NCI-H2196 treated with DMSO at 0.1 percent for 48 hours (cell line): ENCODE measurements at regions not wholly inside any gene's neighbourhood (a gene's known extent, or its start where the extent isn't known, plus 50 kb on each side); places are given as distances from the start of the nearest gene placed in this dataset.

Experiments used
- DNase-seq: peaks from one replicate; lab custom pipeline; 2025; ENCODE audit not compliant: unreplicated experiment; lab: John Stamatoyannopoulos, UW

DNA sequence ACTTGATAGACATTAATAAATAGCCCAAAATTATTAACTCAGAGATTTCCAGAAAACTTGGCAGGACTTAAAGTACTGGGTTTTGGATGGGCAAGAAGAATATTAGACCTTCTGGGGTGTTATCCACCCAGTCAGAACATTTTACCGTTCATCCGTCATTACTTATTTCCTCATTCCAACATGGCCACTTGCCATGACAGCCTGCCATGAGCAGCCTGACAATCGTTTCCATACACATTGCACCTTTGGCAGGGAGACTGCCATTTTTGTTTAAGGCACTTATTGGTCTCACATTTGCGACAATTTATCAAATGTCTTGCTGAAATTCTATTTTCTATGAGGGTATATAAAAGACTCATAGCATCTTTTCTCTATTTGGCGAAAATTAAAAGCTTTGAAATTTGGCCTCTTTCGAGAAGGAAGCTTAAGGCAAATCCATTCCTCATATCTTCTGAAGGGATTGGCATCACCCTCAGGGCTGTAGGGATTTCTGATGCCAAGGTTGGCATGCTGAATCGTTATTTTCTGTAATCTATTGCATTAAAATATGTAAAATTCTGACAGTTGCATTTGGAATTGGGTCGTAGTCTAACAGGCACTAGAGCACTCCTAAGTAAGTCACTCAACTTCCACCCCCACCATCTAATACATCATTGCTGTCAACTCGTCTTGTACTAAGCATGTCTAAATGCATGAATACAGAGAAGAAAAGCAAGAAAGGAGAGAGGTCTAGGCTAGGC lies 406.3 kb upstream of the PIK3C3 start:
- DNase-seq = no peak

DNA sequence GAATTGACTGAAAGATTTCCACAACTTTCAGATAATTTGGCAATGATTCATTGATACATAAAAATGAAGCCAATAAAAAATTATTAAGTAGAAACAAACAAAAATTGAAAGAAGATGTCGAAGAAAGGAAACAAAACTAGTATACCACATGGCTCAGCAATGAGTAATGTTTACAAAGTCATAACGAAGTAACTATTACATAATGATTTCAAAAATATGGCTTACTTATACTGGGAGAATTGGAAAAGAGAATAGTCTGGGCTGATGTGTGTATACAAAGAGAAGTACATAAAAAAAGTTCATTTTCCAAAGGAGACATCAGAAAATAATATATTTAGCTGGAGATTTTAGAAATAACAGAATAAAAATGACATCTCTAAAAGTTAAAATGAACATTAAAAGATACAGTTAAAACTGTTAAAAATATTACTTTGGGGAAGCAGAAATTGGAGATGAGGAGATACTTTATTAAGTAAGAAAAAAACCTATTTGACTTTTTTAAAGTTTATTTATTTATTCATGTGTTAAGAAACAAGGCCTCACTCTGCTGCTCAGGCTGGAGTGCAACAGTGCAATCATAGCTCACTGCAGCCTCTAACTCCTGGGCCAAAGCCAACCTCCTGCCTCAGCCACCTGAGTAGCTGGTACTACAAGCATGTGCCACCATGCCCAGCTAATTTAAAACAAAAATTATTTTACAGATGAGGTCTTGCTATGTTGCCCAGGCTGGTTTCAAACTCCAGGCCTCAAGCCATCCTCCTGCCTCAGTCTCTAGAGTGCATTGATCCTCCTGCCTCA lies 409.7 kb upstream of the PIK3C3 start:
- DNase-seq = no peak

DNA sequence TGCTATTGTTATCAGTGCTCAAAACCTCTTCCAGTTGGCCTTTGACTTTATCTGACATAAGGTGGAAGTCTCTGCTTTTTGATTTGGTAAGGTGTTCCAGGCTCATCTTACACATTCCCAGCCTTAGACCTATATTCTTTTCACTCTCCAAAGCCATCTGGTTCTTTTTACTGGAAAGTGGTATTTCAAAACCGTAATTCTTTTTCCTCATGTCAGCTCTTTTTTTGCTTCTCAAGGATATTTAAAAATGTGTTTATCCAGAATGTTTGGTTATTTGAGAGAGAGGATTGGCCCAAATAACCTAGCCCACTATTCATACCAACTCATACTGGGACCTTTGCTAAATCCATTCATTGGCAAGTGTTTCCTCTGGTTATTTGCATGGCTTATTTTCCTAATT lies 411.2 kb upstream of the PIK3C3 start:
- no peak for DNase-seq

DNA sequence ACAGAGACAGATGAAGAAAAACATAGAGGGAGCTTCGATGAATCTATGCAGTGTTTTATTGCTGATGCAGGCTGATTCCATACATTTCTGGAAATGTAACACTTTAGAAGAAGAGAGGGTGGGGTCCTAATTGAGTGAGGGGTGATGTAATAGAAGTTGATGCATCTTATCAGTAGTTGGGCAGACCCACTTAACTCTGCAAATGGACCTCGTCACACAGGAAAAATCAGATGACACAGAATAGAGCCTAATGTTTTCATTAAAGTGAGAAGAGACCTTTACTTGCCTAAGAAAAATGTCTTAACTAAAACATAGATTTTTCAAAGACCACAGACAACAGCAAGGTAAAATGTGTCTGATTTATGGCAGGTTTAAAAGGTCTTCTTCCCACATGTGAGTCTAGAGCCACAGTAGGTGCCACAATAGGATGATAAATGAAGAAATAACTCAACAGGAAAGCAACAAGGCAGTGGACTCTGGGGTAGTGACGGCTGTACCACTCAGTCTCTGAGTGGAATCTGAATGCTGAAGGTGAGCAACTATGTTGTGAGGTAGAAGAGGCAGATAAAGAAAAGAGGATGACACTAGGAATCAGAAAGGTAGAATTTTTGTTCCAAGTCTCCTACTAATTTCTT lies 414.7 kb upstream of the PIK3C3 start:
- DNase-seq = no peak

DNA sequence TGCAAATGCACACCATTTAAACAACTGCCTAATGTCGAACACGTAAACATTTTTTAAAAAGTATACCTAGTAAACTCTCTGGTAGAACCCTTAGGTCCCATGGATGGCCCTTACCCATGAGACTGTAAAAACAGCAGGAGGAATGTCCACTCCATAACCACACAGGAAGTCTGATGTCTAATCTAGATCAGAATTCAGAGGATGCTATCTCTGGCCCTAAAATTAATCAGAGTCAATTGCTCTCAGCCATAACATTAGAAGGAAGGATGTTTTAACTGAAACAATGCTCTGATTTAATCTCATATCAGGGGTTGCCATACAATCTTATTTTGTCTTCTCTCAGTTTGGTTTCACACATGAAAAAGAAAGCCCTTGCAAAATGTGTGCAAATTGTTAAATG lies 416.3 kb upstream of the PIK3C3 start:
- DNase-seq = no peak

DNA sequence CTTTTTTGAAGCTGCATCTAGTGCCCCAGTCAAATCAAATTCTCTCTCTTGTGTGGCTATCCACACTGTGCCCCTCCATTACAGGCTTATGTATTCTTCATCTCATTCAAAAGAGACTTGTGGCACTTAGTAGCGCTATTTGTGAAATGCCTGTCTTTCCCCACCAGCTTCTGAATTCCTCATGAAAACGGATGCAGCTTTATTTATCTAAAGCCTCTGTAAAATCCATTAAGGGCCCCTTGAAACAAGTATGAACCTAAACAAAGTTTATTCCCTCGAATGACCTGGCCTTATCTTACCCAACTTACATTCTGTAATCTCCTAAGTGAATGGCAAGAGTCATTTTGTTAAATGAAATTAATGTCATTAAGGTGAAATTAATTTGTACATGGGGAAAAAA lies 417.4 kb upstream of the PIK3C3 start:
- DNase-seq = no peak

DNA sequence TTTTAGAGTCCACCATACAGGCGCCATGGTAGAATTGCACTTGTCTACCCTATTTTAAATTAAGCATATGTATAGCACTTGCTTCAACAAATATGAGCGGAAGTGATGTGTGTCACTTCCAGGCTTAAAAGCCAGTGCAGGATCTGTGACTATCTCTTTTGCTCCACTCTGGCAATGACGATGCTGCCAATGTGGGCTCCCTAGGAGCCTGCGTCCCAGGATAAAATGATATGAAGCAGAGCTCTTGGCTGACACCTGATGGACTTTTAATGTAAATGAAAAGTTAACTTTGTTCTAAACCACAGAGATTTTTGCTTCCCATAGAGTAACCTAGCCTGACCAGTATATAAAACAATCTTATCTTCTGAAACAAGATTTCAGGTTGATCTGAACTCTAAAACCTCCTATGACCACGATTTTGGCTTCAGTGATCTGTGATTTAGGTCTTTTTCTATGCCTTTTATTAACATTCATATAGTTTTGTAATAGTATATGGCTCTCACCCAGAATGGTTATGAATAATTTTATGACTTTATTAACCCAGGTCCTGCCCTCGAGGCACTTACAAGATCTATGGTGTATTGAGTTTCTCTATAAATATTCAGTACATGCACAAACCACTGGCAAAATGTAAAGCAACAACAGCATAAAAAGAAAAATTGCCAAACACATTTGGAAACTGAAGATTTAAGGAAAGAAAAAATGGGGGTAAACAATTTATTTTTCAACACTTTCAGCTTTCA lies 422.5 kb upstream of the PIK3C3 start:
- DNase-seq = no peak

DNA sequence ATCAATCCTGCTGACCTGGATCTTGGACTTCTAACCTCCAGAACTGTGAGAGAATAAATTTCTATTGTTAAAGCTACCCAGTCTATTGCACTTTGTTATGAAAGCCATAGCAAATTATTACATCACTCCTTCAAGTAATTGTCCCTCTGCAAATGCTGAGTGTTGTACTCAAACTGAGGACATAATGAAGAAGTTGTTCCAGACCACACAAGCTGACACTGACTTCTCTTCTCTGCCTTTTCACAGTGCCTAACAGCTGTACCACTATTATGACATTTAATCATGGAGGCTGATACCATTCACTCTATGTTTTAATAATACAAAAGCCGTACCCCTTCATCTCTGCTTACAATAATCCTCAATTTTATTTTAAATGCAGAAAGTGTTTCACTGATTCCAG lies 424.1 kb upstream of the PIK3C3 start:
- DNase-seq = no peak

DNA sequence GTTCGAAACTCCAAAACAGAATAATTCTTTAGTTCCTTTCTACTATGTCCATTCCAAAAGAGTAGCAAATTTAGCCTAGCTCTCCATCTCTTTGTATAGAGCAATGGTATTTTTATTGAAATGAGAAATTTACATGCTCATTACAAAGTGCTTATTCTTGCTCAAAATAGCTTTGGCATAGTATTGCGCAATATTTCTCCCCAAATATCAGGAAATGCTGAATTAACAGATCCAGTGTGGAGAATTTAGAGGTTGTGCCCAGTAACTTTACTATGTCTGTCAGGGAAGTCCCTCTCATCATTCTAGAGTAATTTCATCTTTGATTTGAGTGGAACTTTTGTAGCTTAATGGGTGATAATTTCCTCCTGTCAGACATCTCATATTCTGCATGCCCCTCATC lies 425.9 kb upstream of the PIK3C3 start:
- DNase-seq = no peak

DNA sequence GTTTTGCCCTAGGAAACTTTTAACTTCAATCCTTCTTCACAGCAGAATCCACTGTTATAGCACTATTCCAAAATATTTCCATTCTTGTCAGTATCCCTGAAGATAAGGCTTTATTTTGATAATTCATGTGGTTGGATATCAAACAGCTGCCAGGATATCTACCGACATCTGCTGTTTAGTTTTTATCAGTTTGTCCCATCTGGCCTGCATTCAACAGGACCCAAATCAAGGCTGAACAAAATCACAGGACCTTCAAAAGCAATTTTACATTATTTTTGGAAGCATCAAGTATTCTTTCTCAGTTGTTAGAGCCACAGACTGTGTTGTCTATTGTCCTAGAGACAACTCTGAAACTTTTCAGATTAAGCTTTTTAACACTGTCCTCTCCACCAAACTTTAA lies 429.0 kb upstream of the PIK3C3 start:
- DNase-seq = no peak

DNA sequence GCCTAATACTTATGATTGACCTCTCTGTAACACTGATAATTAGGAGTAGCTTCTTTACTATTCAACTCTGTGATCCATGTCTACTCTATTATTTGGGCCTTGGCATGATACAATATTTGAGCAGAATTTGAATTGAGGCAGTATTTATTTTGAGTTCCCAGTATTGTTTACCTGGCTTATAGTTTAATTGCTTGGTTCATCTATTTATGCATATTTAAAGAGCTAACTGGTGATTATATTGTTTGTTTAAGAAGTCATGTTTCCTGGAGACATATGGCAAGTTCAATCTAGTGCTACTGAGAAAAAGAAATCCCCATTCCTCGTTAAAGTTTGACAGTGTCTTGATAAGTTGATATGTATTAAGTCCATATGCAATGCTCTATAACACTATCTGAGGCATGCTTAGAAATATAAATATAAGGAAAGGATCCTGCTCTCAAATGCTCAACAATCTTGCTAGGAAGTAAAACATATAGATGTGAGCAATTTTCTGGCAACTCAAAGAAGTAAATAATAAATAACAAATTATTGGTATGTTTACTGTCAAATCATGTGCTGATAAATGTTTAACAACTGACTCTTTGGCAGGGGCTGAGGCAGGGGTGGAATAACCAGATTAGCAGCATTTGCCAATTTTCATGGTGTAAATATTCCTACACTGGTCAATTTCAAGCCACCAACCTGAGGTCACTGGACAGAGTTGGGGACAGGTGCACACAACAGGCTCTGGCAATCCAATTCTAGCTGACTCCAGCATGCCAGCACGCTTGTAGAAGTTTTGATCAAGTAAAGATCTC lies 430.2 kb upstream of the PIK3C3 start:
- DNase-seq = no peak

DNA sequence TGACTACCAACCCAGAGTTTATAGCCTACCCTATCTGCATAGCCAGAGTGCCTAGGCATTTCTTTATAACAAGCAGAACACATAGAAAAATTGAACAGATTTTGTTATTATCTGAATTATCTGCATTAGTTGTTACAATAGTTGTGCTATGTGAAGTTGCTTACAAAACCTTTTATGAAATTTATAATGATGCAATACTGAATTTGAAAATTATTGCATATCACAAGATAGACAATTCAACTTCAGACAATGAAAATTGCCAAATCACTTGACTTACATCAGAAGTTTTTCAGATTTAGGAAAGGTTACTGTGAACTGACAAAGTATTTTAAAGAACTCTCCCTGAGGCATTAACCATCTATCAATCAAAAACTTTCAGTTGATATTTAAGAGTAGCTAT lies 437.9 kb upstream of the PIK3C3 start:
- no peak for DNase-seq

DNA sequence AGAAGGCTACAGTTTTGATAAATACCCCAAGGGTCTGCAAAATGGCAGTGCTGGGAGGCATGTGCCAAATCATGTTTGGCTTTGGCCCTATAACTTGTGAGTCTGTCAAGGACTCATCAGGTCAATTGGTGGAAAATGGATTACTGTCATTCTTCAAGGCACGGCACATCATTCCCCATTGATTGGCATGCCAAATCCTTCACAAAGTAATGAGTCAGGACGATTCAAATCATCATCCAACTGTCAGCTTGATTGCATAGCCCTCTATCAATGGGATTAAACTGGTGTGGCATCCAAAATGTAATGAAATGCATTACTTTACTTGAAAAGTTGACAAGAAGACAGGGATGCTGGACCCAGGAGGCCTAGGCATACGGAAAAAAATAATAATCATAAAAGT lies 441.6 kb upstream of the PIK3C3 start:
- DNase-seq = no peak

DNA sequence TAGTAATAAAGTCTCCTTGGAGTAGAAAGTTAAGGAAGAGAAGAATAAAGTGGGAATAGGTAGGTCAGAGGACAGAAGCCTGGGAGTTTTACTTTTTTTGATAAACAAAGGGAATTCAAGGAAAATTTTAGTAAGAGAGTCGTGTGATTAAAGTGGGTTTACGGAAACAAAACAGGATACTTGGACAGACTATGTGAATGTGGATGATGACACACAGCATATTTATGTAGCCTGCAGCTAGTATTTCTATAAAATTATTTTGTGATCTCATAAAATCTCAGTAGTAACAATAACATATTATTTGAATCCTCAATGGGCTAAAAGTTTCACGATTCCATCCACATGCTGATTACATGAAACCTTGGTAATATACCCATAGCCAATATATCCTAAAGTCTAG lies 450.7 kb upstream of the PIK3C3 start:
- DNase-seq = no peak

DNA sequence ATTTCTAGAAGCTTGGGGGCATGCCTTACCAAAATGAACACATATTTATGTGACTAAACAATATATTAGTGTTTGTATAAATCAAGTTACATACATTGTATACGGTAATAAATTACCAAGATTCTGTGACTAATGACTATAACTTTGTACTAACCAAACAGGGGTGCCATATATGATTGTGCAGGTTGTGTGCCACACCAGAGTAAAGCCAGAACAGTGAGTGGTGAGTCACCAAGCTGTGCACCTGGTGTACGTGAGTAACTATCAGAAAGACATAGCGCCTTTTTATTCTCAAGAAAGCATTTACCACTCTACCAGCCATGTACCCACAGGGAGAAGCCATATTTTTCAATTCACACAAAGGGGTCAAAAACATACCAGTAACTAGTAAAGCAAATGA lies 453.2 kb upstream of the PIK3C3 start:
- no peak for DNase-seq

DNA sequence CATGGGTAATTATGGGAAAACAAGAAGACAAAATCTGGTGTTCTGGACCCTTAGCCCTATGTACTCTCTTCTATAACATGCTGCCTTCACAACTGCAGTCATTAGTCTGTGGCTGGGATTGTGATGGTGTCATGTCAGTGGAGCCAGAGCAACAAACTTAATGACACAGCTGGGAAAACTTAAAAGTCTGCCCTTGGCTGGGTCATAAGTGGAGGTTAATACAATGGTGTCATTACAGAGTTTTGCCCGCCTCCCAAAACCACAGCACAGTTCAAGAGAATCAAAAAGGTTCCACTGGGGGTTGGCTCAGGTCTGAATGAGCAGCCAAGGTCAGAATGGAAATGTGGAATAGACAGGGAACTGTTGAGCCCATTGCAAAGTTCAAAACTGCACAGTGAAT lies 455.7 kb upstream of the PIK3C3 start:
- DNase-seq = no peak

DNA sequence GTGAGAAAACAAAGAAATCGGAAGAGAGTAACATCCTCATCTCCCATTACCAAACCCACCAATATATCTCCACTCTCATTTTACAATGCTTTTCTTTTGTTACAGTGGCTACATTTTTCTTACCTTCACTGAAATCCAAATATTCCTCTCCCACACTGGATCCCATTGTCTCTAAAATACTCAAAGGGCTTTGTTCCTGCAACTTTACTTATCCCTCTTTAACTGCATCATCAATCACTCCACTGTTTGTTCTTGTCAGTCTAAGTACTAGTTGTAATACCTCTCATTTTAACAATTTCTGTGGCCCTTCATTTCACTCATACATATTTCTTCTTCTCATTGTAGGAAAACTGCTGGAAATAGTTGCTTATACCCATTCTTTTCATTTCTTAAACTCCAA lies 464.2 kb upstream of the PIK3C3 start:
- no peak for DNase-seq

DNA sequence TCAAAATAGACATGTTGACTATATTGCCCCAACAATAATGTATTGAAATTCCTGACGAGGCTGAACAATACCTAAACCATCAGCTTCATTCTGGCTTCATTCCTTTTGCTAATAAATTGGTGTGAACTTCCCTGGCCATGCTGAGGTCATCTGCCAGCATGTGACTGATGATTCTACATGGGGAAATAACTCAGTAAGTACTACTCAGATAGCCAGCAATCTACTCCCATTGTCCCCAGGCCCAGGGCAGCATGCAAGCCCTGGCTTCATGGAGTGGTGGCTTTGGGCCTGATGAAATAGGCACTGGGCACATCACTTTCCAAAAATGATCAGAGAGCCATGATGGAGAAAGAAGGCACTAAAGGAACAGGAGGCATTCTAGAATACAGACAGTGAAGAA lies 468.5 kb upstream of the PIK3C3 start:
- DNase-seq = no peak

DNA sequence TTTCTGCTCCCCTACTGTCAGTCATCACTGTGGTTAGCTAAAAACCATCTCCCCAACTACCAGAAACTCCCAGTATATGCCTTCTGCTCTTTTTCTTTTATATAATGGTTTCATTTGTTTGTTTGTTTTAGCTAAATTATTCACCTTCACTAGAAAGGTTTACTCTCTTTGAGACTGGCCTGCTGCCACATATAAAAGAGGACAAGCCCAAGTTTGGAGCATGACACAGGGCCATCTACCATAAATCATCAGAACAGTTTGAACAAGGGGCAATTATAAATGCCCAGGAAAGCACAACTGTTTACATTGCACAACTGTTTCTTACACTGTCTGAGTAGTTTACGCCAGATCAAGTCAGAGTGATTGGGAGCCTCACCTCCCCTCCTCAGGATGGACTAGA lies 471.0 kb upstream of the PIK3C3 start:
- no peak for DNase-seq

DNA sequence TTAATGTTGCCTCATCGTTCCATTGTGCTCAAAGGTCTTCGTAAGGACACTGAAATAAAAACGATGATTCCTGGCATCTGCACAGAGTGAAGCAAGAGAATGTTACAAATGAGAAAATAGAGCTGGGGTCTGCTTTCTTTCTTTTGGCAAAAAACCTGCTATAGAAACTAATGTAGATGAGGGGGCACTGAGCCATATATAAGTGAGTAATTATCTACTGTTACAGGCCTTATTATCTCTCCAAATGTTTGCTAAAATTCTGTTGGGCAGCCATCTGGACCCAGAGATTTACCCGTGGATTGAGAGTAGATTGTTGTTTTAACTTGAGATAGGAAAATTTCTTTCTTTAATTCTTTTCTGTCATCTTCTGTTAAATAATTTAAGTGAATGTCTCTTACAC lies 472.5 kb upstream of the PIK3C3 start:
- no peak for DNase-seq
